ENCODE measurements at regions not wholly inside any gene's neighbourhood (a gene's known extent, or its start where the extent isn't known, plus 50 kb on each side); places are given as distances from the start of the nearest gene placed in this dataset.

- Histone ChIP-seq H3K27me3 (ENCODE audit: control insufficient read depth, insufficient read depth, low read length) (no peaks in the 10 kb centered on the region), H3K36me3 (ENCODE audit: control insufficient read depth, insufficient read depth, low read length) (no peaks in the 10 kb centered on the region), H3K4me3 (ENCODE audit: low read depth in 2 of 2, low read length in 2 of 2) (no peak overlapping the region), H3K27ac (ENCODE audit: low read length) (no peak overlapping the region), H3K9me3 (ENCODE audit: control insufficient read depth, insufficient read depth, low read depth, low read length) (no peaks in the 10 kb centered on the region), H3K4me1 (ENCODE audit: control insufficient read depth, insufficient read depth, low read length) (no peaks in the 10 kb centered on the region)
- ChIA-PET POLR2A (no interaction called here), CTCF (no interaction called here)
- DNase-seq (ENCODE audit: low read depth, low spot score), result no peak
- TF ChIP-seq TCF7L2 (IDR thresholded peaks at IDR 0.05; ENCODE audit: low read depth, low read length) (no peak), POLR2AphosphoS5 (IDR thresholded peaks at IDR 0.05; ENCODE audit: low read depth, low read length) (no peak), SIN3A (IDR thresholded peaks at IDR 0.05; ENCODE audit: borderline replicate concordance, insufficient read depth, low read depth, low read length) (no peak), REST (IDR thresholded peaks at IDR 0.05; ENCODE audit: insufficient read depth in 1 of 2, low read depth in 2 of 2, low read length in 1 of 2) (no peak), CTCF (IDR thresholded peaks at IDR 0.05) (no peak)
- no TSS peak for BruUV-seq (replicated peaks)
- intact Hi-C loops (cut with micrococcal nuclease; ENCODE audit: unreplicated experiment), result no loop called here
- ATAC-seq, result no peak
- in situ Hi-C loops (cut with HindIII; ENCODE audit: low pct_unique_long_range_greater_than_20kb, low sequenced_read_pairs), result no loop called here
Measured at GRCh38 chr1:232212253-232212652, 417.7 kb downstream of the SIPA1L2 start.

- in situ Hi-C loops (cut with HindIII; ENCODE audit: low pct_unique_long_range_greater_than_20kb, low sequenced_read_pairs), result no loop called here
- BruUV-seq (replicated peaks), result no TSS peak
- DNase-seq (ENCODE audit: low read depth, low spot score), result no peak
- ChIA-PET POLR2A (no interaction called here), CTCF (no interaction called here)
- H3K36me3 ChIP-seq (ENCODE audit: control insufficient read depth, insufficient read depth, low read length), result no peaks in the 10 kb centered on the region
- no peak overlapping the region for H3K27ac ChIP-seq (ENCODE audit: low read length)
- no peaks in the 10 kb centered on the region for H3K9me3 ChIP-seq (ENCODE audit: control insufficient read depth, insufficient read depth, low read depth, low read length)
- H3K4me1 ChIP-seq (ENCODE audit: control insufficient read depth, insufficient read depth, low read length), result no peaks in the 10 kb centered on the region
- no peaks in the 10 kb centered on the region for H3K27me3 ChIP-seq (ENCODE audit: control insufficient read depth, insufficient read depth, low read length)
- intact Hi-C loops (cut with micrococcal nuclease; ENCODE audit: unreplicated experiment), result no loop called here
- H3K4me3 ChIP-seq (ENCODE audit: low read depth in 2 of 2, low read length in 2 of 2), result no peak overlapping the region
- TF ChIP-seq TCF7L2 (IDR thresholded peaks at IDR 0.05; ENCODE audit: low read depth, low read length) (no peak), CTCF (IDR thresholded peaks at IDR 0.05) (peak; percentile 27; the same call in 1 of the 2 replicates)
- no peak for ATAC-seq
Measured at GRCh38 chr1:232211149-232211548, 418.8 kb downstream of the SIPA1L2 start.

GRCh38 chr1:232209357-232209756, 420.6 kb downstream of the SIPA1L2 start:
- intact Hi-C loops (cut with micrococcal nuclease; ENCODE audit: unreplicated experiment), result no loop called here
- ATAC-seq, result no peak
- no TSS peak for BruUV-seq (replicated peaks)

More at GRCh38 chr1:232209357-232209756, 420.6 kb downstream of the SIPA1L2 start:
- no peaks in the 10 kb centered on the region for H3K4me1 ChIP-seq (ENCODE audit: control insufficient read depth, insufficient read depth, low read length)
- ChIA-PET CTCF (interaction anchor here (0.6 kb wide), 1 partner anchor 38 kb away, joined by 5 read pairs; no protein-coding TSS in a partner anchor), POLR2A (no interaction called here)
- in situ Hi-C loops (cut with HindIII; ENCODE audit: low pct_unique_long_range_greater_than_20kb, low sequenced_read_pairs), result no loop called here
- no peak overlapping the region for H3K27ac ChIP-seq (ENCODE audit: low read length)
- no peak overlapping the region for H3K4me3 ChIP-seq (ENCODE audit: low read depth in 2 of 2, low read length in 2 of 2)
- no peaks in the 10 kb centered on the region for H3K27me3 ChIP-seq (ENCODE audit: control insufficient read depth, insufficient read depth, low read length)
- no peak for TF ChIP-seq SIN3A (IDR thresholded peaks at IDR 0.05; ENCODE audit: borderline replicate concordance, insufficient read depth, low read depth, low read length)
- TF ChIP-seq TCF7L2 (IDR thresholded peaks at IDR 0.05; ENCODE audit: low read depth, low read length), result no peak
- no peak for TF ChIP-seq REST (IDR thresholded peaks at IDR 0.05; ENCODE audit: insufficient read depth in 1 of 2, low read depth in 2 of 2, low read length in 1 of 2)
- TF ChIP-seq POLR2AphosphoS5 (IDR thresholded peaks at IDR 0.05; ENCODE audit: low read depth, low read length), result no peak
- TF ChIP-seq CTCF (IDR thresholded peaks at IDR 0.05), result no peak
- H3K36me3 ChIP-seq (ENCODE audit: control insufficient read depth, insufficient read depth, low read length), result no peaks in the 10 kb centered on the region
- H3K9me3 ChIP-seq (ENCODE audit: control insufficient read depth, insufficient read depth, low read depth, low read length), result no peaks in the 10 kb centered on the region
- DNase-seq (ENCODE audit: low read depth, low spot score), result no peak
